Neural cell (in vitro differentiated cells): ENCODE measurements at regions not wholly inside any gene's neighbourhood (a gene's known extent, or its start where the extent isn't known, plus 50 kb on each side); places are given as distances from the start of the nearest gene placed in this dataset.
A peak's percentile ranks its signal among the peaks of the same experiment; 100 is the strongest.

Source experiments
- H2AFZ ChIP-seq: fragments of 200-600, 300-800 bp; sonication (generic), shearing (Covaris generic); 2 replicates; pipeline ENCODE4 v1.6.0; 2014; ENCODE audit warnings: low read depth, mild to moderate bottlenecking, antibody characterized with exemption, low read length, moderate library complexity
- H3F3A ChIP-seq: fragments of 200-600 bp; shearing (Covaris generic); 2 replicates; pipeline ENCODE4 v1.6.1; 2016; ENCODE audit warnings: mild to moderate bottlenecking, moderate library complexity, mixed read lengths, antibody characterized with exemption, low read length; ENCODE audit not compliant: insufficient read depth, poor library complexity, severe bottlenecking
- H3K27ac ChIP-seq: fragments of 200-600, 300-800 bp; sonication (generic), shearing (Covaris generic); 2 replicates; pipeline ENCODE4 v1.5.1; 2014; ENCODE audit warnings: mild to moderate bottlenecking, low read length, moderate library complexity
- H3K27me3 ChIP-seq: fragments of 300-800, 200-600 bp; sonication (generic), shearing (Covaris generic); 2 replicates; pipeline ENCODE4 v1.6.0; 2014; ENCODE audit warnings: mild to moderate bottlenecking, low read depth, low read length, moderate library complexity; ENCODE audit not compliant: insufficient read depth
- H3K36me3 ChIP-seq: fragments of 300-800, 200-600 bp; sonication (generic), shearing (Covaris generic); 2 replicates; pipeline ENCODE4 v1.5.1; 2014; ENCODE audit warnings: mild to moderate bottlenecking, antibody characterized with exemption, low read length, moderate library complexity; ENCODE audit not compliant: insufficient read depth
- H3K4me2 ChIP-seq: fragments of 300-800, 200-600 bp; sonication (generic), shearing (Covaris generic); 2 replicates; pipeline ENCODE4 v1.6.0; 2014; ENCODE audit warnings: mild to moderate bottlenecking, low read length
- H3K4me3 ChIP-seq: fragments of 300-800, 200-600 bp; sonication (generic), shearing (Covaris generic); 2 replicates; pipeline ENCODE4 v1.5.1; 2014; ENCODE audit warnings: mild to moderate bottlenecking, low read length, moderate library complexity
- H3K79me2 ChIP-seq: fragments of 200-600 bp; shearing (Covaris generic); replicated peaks from 2 replicates; pipeline ENCODE4 v1.6.0; 2014; ENCODE audit warnings: mild to moderate bottlenecking, low read length, moderate library complexity; ENCODE audit not compliant: insufficient read depth
- H3K9ac ChIP-seq: fragments of 300-800, 200-600 bp; sonication (generic), shearing (Covaris generic); 2 replicates; pipeline ENCODE4 v1.6.1; 2016; ENCODE audit warnings: mild to moderate bottlenecking, low read length, mixed read lengths
- H3K9me2 ChIP-seq: fragments of 200-600 bp; shearing (Covaris generic); 2 replicates; pipeline ENCODE4 v1.6.1; 2016; ENCODE audit warnings: mild to moderate bottlenecking, low read length, mixed read lengths; ENCODE audit not compliant: insufficient read depth
- H3K9me3 ChIP-seq: fragments of 200-600, 300-800 bp; sonication (generic), shearing (Covaris generic); 2 replicates; pipeline ENCODE4 v1.6.1; 2016; ENCODE audit warnings: mild to moderate bottlenecking, mixed run types, low read length, moderate library complexity, mixed read lengths
- H4K20me1 ChIP-seq: fragments of 200-600 bp; shearing (Covaris generic); 2 replicates; pipeline ENCODE4 v1.6.1; 2016; ENCODE audit warnings: mild to moderate bottlenecking, mixed run types; ENCODE audit not compliant: insufficient read depth
- CTCF ChIP-seq: fragments of 450-650 bp; IDR thresholded peaks from 2 replicates; pipeline ENCODE4 v1.5.1; 2014; ENCODE audit warnings: antibody characterized with exemption, mild to moderate bottlenecking, moderate library complexity; ENCODE audit not compliant: poor library complexity, severe bottlenecking
- EP300 ChIP-seq: fragments of 450-650 bp; conservative IDR thresholded peaks from 2 replicates; pipeline ENCODE4 v1.6.1; 2014; ENCODE audit warnings: antibody characterized with exemption, mild to moderate bottlenecking, moderate library complexity; ENCODE audit not compliant: poor library complexity, severe bottlenecking
- POLR2AphosphoS5 ChIP-seq: IDR thresholded peaks from 2 replicates; pipeline ENCODE4 v1.6.1; 2012
- RAD21 ChIP-seq: fragments of 450-650 bp; conservative IDR thresholded peaks from 2 replicates; pipeline ENCODE4 v1.6.1; 2014; ENCODE audit warnings: antibody characterized with exemption, mild to moderate bottlenecking, moderate library complexity
- SMC3 ChIP-seq: fragments of 450-650 bp; conservative IDR thresholded peaks from 2 replicates; pipeline ENCODE4 v1.6.1; 2014; ENCODE audit warnings: antibody characterized with exemption, mild to moderate bottlenecking, moderate library complexity; ENCODE audit not compliant: poor library complexity
- TAF1 ChIP-seq: IDR thresholded peaks from 2 replicates; pipeline ENCODE4 v1.6.1; 2012; ENCODE audit warnings: low read depth
- small RNA-seq, 3 experiments: library from RNA; depleted of rRNA; stranded (forward); fragments of <200 nt; gene quantifications; one replicate each; pipeline ENCODE3, GENCODE V24; 2012
- TF ChIP-seq, protein P1 (sequence below): IDR thresholded peaks from 2 replicates; pipeline ENCODE4 v1.6.1; 2012; ENCODE audit warnings: borderline replicate concordance

GRCh38 chr13:99617474-99618255 lies 116.4 kb downstream of the TM9SF2 start:
- no peak overlapping the region for H3K4me2 ChIP-seq
- no peaks in the 10 kb centered on the region for H3K79me2 ChIP-seq
- TF ChIP-seq CTCF (peak; percentile 79), EP300 (no peak), RAD21 (peak; percentile 85), SMC3 (peak; percentile 79), POLR2AphosphoS5 (no peak)
- no peaks in the 10 kb centered on the region for H3K36me3 ChIP-seq
- H3K27me3 ChIP-seq = no peaks in the 10 kb centered on the region
- no peak overlapping the region for H3K4me3 ChIP-seq
- H3K9ac ChIP-seq = no peak overlapping the region
- H3F3A ChIP-seq = no peaks in the 10 kb centered on the region
- H3K9me3 ChIP-seq = no peaks in the 10 kb centered on the region
- H2AFZ ChIP-seq = no peak overlapping the region
- H4K20me1 ChIP-seq = no peaks in the 10 kb centered on the region
- H3K27ac ChIP-seq = no peak overlapping the region
- H3K9me2 ChIP-seq = no peaks in the 10 kb centered on the region

DNA sequence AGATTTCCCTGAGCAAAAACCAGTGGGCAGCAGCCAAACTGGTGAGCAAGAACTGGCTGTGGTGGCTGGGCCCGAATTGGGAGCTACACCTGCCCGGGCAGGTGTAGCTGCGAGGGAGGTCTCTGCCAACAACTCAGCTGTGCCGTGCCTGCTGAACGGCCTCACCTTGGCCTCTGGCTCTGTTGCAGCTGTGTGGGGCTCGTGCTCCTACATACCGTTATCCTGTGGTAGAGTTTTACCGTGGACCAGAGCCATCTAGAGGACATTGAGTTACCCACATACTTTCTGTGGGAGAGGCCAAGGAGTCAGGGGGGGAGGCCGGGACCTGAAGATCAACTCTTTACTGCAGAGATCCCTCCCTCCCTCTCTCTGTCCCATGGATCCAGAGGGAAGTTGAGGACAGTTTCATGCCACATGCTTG lies 113.2 kb downstream of the TM9SF2 start:
- no peaks in the 10 kb centered on the region for H3K9me2 ChIP-seq
- no peak overlapping the region for H3K4me3 ChIP-seq
- no peaks in the 10 kb centered on the region for H4K20me1 ChIP-seq
- no peaks in the 10 kb centered on the region for H3F3A ChIP-seq
- H3K79me2 ChIP-seq = no peaks in the 10 kb centered on the region
- H3K27me3 ChIP-seq = no peaks in the 10 kb centered on the region
- no peaks in the 10 kb centered on the region for H3K9me3 ChIP-seq
- no peak overlapping the region for H2AFZ ChIP-seq
- H3K36me3 ChIP-seq = no peaks in the 10 kb centered on the region
- no peak overlapping the region for H3K9ac ChIP-seq
- H3K4me2 ChIP-seq = no peak overlapping the region
- TF ChIP-seq EP300 (no peak), TAF1 (no peak), RAD21 (no peak), SMC3 (no peak), POLR2AphosphoS5 (no peak)
- TF ChIP-seq, protein P1, sequence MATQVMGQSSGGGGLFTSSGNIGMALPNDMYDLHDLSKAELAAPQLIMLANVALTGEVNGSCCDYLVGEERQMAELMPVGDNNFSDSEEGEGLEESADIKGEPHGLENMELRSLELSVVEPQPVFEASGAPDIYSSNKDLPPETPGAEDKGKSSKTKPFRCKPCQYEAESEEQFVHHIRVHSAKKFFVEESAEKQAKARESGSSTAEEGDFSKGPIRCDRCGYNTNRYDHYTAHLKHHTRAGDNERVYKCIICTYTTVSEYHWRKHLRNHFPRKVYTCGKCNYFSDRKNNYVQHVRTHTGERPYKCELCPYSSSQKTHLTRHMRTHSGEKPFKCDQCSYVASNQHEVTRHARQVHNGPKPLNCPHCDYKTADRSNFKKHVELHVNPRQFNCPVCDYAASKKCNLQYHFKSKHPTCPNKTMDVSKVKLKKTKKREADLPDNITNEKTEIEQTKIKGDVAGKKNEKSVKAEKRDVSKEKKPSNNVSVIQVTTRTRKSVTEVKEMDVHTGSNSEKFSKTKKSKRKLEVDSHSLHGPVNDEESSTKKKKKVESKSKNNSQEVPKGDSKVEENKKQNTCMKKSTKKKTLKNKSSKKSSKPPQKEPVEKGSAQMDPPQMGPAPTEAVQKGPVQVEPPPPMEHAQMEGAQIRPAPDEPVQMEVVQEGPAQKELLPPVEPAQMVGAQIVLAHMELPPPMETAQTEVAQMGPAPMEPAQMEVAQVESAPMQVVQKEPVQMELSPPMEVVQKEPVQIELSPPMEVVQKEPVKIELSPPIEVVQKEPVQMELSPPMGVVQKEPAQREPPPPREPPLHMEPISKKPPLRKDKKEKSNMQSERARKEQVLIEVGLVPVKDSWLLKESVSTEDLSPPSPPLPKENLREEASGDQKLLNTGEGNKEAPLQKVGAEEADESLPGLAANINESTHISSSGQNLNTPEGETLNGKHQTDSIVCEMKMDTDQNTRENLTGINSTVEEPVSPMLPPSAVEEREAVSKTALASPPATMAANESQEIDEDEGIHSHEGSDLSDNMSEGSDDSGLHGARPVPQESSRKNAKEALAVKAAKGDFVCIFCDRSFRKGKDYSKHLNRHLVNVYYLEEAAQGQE = no peak
- no peak overlapping the region for H3K27ac ChIP-seq

Small RNA genes lying in the stretch of these regions (small RNA-seq; reads per million reads assigned to genes)
- gene MIR4306 (0 reads per million in 3 experiments), gene RF00402 (0 reads per million in 3 experiments)
